Vagina (tissue), 2 donors: ENCODE measurements at regions not wholly inside any gene's neighbourhood (a gene's known extent, or its start where the extent isn't known, plus 50 kb on each side); places are given as distances from the start of the nearest gene placed in this dataset.
A peak's percentile ranks its signal among the peaks of the same experiment; 100 is the strongest.

Source experiments
- DNase-seq, 2 donors: peaks; one replicate each; pipeline ENCODE4 v3.0.0-alpha.2; 2017; ENCODE audit errors: extremely low spot score in 2 of 2
- H3K27ac ChIP-seq: fragments of 200-600 bp; sonication (generic); one replicate; pipeline ENCODE4 v1.5.1; 2019
- H3K27me3 ChIP-seq: fragments of 200-600 bp; sonication (generic); one replicate; pipeline ENCODE4 v1.5.1; 2019
- H3K36me3 ChIP-seq, 2 donors: fragments of 200-600 bp; sonication (generic); one replicate each; pipeline ENCODE4 v1.5.1; 2017 to 2019
- H3K4me1 ChIP-seq: fragments of 200-600 bp; sonication (generic); one replicate; pipeline ENCODE4 v1.5.1; 2019
- H3K4me3 ChIP-seq, 2 donors: fragments of 200-600 bp; sonication (generic); 1 replicate in 1 of 2; 2 replicates in 1 of 2; pipeline ENCODE4 v1.5.1; 2016 to 2019
- H3K9me3 ChIP-seq: fragments of 200-600 bp; sonication (generic); one replicate; pipeline ENCODE4 v1.5.1; 2019
- POLR2A ChIP-seq, 2 donors: fragments of 450-650 bp; IDR thresholded peaks; one replicate each; pipeline ENCODE4 v1.6.1; 2017; ENCODE audit warnings: antibody characterized with exemption in 2 of 2, mild to moderate bottlenecking in 2 of 2, moderate library complexity in 2 of 2
- POLR2AphosphoS5 ChIP-seq, 2 donors: sonication (generic); formaldehyde crosslinking; IDR thresholded peaks; one replicate each; pipeline ENCODE4 v1.9.0; 2017; ENCODE audit warnings: antibody characterized with exemption in 2 of 2, mild to moderate bottlenecking in 2 of 2, low read depth in 1 of 2; ENCODE audit not compliant: insufficient read depth in 1 of 2
- intact Hi-C: fragments of 100-400 bp; cut with DNase I; formaldehyde crosslinking; loops from one replicate; pipeline ENCODE4 v1.15.1; 2023
- TF ChIP-seq, protein P1 (sequence below), 3 experiments: fragments of 450-650 bp in 2 of 3; fragments of 200-600 bp in 1 of 3; sonication (generic) in 1 of 3; IDR thresholded peaks; one replicate each; pipeline ENCODE4 v1.5.1; 2017 to 2019; ENCODE audit warnings: antibody characterized with exemption in 3 of 3, mild to moderate bottlenecking in 2 of 3, moderate library complexity in 2 of 3

DNA sequence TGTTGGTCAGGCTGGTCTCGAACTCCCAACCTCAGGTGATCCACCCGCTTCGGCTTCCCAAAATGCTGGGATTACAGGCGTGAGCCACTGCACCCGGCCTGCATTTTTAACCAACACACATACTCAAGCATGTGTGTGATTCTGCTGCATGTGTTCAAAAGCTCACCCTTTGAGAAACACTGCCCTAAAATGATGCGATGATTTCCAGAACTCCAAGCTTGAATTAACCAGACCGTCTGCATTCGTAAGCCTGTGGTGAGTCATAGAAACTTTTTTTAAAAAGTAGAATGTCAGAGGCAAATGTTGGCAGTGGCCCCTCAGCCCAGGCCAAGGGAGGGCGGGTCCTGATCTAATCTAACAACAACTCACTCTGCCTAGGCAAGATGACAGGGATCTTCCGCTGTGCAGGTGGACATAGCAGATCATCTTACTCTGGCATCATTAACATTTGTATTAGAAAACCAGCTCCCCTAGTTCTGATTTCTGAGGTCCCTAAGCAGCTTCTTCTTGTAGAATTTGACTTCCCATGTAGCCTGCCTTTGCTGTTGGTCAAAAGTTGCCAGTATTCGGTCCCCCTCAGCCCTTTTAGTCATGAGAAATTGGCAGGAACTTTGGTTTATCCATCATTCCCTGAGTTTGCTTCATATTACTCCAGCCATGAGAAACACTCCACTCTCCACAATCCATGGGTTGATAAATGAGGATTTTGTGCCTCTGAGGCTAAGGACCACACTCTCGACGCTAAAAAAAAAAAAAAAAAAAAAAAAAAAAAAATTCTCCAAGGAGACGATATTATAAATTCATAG is 190.4 kb downstream of the SKIDA1 start:
- H3K9me3 ChIP-seq = no peaks in the 10 kb centered on the region
- intact Hi-C loops = no loop called here
- no peak overlapping the region for H3K27ac ChIP-seq
- DNase-seq = no peak
- no peak for TF ChIP-seq POLR2A (IDR thresholded peaks at IDR 0.05)
- TF ChIP-seq POLR2AphosphoS5 (IDR thresholded peaks at IDR 0.05; ENCODE audit: insufficient read depth in 1 of 2, low read depth in 1 of 2) = peak in 1 of 2 donors; percentile 35
- TF ChIP-seq, protein P1, sequence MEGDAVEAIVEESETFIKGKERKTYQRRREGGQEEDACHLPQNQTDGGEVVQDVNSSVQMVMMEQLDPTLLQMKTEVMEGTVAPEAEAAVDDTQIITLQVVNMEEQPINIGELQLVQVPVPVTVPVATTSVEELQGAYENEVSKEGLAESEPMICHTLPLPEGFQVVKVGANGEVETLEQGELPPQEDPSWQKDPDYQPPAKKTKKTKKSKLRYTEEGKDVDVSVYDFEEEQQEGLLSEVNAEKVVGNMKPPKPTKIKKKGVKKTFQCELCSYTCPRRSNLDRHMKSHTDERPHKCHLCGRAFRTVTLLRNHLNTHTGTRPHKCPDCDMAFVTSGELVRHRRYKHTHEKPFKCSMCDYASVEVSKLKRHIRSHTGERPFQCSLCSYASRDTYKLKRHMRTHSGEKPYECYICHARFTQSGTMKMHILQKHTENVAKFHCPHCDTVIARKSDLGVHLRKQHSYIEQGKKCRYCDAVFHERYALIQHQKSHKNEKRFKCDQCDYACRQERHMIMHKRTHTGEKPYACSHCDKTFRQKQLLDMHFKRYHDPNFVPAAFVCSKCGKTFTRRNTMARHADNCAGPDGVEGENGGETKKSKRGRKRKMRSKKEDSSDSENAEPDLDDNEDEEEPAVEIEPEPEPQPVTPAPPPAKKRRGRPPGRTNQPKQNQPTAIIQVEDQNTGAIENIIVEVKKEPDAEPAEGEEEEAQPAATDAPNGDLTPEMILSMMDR (IDR thresholded peaks at IDR 0.05) = no peak
- no peak overlapping the region for H3K4me3 ChIP-seq
- no peaks in the 10 kb centered on the region for H3K36me3 ChIP-seq
- no peaks in the 10 kb centered on the region for H3K27me3 ChIP-seq
- peaks cover 19% of the 10 kb centered on the region for H3K4me1 ChIP-seq

DNA sequence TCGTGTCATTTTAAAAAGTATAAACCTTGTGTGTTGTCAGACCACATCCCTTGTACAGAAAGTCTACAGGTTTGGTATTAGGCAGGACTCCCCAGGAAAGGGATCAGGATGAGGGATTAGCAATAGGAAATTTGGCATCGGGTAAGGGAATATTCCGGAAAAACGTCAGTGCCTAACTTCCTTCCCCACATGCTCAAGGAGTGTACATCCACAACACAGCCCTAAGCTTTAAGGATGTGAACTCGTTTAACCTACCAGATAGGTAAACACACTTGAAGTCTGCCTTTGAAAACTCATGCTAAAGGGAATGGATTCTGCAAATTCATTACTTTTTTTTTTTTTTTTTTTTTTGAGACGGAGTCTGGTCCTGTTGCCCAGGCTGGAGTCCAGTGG is 194.9 kb downstream of the SKIDA1 start:
- H3K36me3 ChIP-seq = no peaks in the 10 kb centered on the region

DNA sequence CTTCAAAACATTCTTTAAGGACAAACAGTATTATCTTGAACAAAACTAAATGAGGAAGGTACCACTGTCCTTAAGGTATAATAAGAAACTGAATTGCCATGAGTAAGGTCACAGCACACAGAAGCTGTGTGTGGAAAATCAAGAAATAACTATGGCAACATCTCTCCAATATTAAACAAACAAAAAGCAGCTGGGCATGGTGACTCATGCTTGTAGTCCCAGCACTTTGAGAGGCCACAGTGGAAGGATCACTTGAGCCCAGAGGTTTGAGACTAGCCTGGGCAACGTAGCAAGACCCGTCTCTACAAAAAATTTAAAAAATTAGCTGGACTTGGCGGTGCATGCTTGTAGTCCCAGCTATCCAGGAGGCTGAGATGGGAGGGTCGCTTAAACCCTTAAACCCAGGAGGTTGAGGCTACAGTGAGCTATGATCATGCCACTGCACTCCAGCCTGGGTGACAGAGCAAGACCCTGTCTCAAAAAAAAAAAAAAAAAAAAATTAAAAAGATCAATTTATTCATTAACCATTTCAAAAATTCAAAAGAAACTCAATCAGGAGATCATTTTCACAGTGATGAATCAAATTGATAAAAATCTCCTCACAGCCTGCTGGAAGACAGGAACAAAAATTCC is 195.4 kb downstream of the SKIDA1 start:
- Histone ChIP-seq H3K27ac (no peak overlapping the region), H3K27me3 (no peaks in the 10 kb centered on the region), H3K4me3 (no peak overlapping the region), H3K9me3 (no peaks in the 10 kb centered on the region), H3K4me1 (peaks cover 7% of the 10 kb centered on the region), H3K36me3 (no peaks in the 10 kb centered on the region)
- TF ChIP-seq POLR2AphosphoS5 (IDR thresholded peaks at IDR 0.05; ENCODE audit: insufficient read depth in 1 of 2, low read depth in 1 of 2) (peak in 1 of 2 donors; percentile 11), POLR2A (IDR thresholded peaks at IDR 0.05) (no peak)
- DNase-seq = no peak
- intact Hi-C loops = no loop called here

More for the DNA sequence above, 194.9 kb downstream of the SKIDA1 start:
- H3K27ac ChIP-seq = no peak overlapping the region
- DNase-seq = no peak
- TF ChIP-seq, protein P1 (IDR thresholded peaks at IDR 0.05) = no peak
- TF ChIP-seq POLR2AphosphoS5 (IDR thresholded peaks at IDR 0.05; ENCODE audit: insufficient read depth in 1 of 2, low read depth in 1 of 2) = peak in 1 of 2 donors; percentile 57
- intact Hi-C loops = no loop called here
- no peaks in the 10 kb centered on the region for H3K27me3 ChIP-seq
- no peaks in the 10 kb centered on the region for H3K9me3 ChIP-seq
- H3K4me3 ChIP-seq = no peak overlapping the region
- H3K4me1 ChIP-seq = peaks cover 10% of the 10 kb centered on the region

DNA sequence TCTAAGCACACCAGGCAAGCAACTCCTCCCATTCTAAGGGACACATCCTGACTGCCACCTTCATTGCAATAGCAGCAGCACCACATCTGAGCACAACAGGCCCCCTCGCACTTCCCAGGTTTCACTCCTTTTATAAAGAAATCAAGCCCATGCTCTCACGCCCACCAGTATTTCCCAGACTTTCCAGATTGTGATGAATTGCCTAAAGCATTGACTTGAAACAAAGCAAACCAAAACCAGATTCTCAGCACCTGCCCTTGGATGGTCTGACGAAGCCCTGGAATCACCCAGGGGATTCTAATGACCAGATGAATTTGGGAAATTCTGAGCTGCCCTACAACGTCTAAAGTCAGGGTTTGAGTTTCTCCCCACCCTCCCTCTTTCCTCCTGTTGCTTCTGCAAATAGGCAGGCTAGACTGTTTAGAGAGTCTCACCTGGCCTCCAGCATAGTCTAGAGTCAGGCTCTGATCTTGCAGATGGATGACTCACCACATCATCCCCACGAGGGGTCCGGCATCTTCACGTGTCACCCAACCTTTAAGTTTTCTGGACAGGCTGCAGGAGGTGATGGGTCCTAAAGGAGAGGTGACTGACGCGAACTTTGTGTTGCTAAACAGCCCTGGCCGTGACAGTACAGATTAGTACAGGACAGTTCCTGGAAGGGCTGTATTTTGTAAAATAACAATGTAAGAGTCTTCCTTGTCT is 198.0 kb downstream of the SKIDA1 start:
- H3K4me1 ChIP-seq = no peaks in the 10 kb centered on the region
- DNase-seq = no peak
- no peaks in the 10 kb centered on the region for H3K27me3 ChIP-seq
- no peak overlapping the region for H3K27ac ChIP-seq
- H3K4me3 ChIP-seq = no peak overlapping the region
- H3K9me3 ChIP-seq = no peaks in the 10 kb centered on the region
- no peaks in the 10 kb centered on the region for H3K36me3 ChIP-seq
- intact Hi-C loops = no loop called here
- no peak for TF ChIP-seq POLR2A (IDR thresholded peaks at IDR 0.05)
- TF ChIP-seq, protein P1 (IDR thresholded peaks at IDR 0.05) = no peak
- TF ChIP-seq POLR2AphosphoS5 (IDR thresholded peaks at IDR 0.05; ENCODE audit: insufficient read depth in 1 of 2, low read depth in 1 of 2) = no peak

DNA sequence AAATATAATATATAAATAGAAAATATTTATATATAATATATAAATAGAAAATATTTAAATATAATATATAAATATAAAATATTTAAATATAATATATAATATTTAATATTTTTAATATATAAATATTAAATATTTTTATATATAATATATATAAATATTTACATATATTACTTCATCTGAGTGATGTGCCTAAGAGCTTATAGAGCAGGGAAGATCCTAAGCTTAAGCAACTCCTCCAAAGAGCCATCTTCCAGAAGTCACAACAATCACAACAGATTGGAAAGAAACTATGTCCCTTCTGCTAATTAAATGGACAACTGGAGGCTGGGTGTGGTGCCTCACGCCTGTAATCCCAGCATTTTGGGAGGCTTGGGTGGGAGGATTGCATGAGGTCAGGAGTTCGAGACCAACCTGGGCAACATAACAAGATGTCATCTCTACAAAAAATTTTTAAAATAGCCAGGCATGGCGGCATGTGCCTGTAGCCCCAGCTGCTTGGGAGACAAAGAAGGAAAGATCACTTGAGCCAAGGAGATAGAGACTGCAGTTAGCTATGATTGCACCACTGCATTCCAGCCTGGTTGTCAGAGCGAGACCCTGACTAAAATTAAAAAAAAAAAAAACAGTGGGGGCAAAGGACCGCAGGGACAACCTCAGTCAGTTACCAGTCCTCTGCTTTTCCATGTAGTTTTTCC is 198.7 kb downstream of the SKIDA1 start:
- no peaks in the 10 kb centered on the region for H3K4me1 ChIP-seq
- no peaks in the 10 kb centered on the region for H3K27me3 ChIP-seq
- DNase-seq = no peak
- no peak overlapping the region for H3K4me3 ChIP-seq
- no peaks in the 10 kb centered on the region for H3K9me3 ChIP-seq
- intact Hi-C loops = no loop called here
- H3K36me3 ChIP-seq = no peaks in the 10 kb centered on the region
- no peak for TF ChIP-seq POLR2A (IDR thresholded peaks at IDR 0.05)
- no peak for TF ChIP-seq POLR2AphosphoS5 (IDR thresholded peaks at IDR 0.05; ENCODE audit: insufficient read depth in 1 of 2, low read depth in 1 of 2)
- TF ChIP-seq, protein P1 (IDR thresholded peaks at IDR 0.05) = no peak
- no peak overlapping the region for H3K27ac ChIP-seq
